HEK293T (cell line): ENCODE measurements at regions not wholly inside any gene's neighbourhood (a gene's known extent, or its start where the extent isn't known, plus 50 kb on each side); places are given as distances from the start of the nearest gene placed in this dataset.

Experiments used
- ARNT ChIP-seq: fragments of 450-650 bp; IDR thresholded peaks from 2 replicates; pipeline ENCODE4 v1.6.1; 2017; ENCODE audit warnings: mild to moderate bottlenecking
- BHLHE40 ChIP-seq: fragments of 450-650 bp; IDR thresholded peaks from 2 replicates; pipeline ENCODE4 v1.6.1; 2016; ENCODE audit warnings: mild to moderate bottlenecking, moderate library complexity, borderline replicate concordance
- ELF4 ChIP-seq: fragments of 450-650 bp; IDR thresholded peaks from 2 replicates; pipeline ENCODE4 v1.6.1; 2017; ENCODE audit warnings: antibody characterized with exemption
- FOXA1 ChIP-seq: fragments of 450-650 bp; IDR thresholded peaks from 2 replicates; pipeline ENCODE4 v1.6.1; 2016; ENCODE audit warnings: mild to moderate bottlenecking
- HDGF ChIP-seq: fragments of 450-650 bp; IDR thresholded peaks from 2 replicates; pipeline ENCODE4 v1.6.1; 2017; ENCODE audit warnings: antibody characterized with exemption, borderline replicate concordance

DNA sequence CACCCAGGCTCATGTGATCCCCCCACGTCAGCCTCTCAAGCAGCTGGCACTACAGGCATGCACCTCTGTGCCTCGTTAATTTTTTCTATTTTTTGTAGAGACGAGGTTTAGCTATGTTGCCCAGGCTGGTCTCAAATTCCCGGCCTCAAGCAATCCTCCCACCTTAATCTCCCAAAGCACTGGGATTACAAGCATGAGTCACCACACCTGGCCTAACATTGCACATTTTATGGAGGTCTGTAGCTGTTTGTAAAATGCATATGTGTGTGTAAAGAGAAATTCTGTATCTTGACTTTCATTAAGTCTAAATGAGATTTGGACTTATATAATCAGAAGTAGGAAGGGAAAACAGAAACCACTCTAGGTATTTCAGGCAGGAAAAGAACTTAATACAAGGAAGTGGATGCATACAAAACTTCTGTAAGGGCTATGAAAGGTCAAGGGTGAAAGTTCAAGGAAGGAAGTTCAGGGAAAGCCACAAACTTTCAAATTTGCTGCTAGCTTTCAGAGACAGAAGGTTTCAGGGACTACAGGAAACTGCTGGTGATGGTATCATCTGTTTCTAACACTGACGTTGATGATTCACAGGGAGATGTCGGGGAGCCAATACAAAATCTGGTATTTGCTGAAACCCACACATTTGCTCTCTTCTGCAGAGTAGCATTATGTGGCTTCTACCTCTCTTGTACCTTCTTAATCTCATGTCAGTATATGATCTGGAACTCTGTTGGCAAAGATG is 209.4 kb downstream of the PIK3R1 start:
- TF ChIP-seq ELF4 (no peak), ARNT (no peak), HDGF (no peak), FOXA1 (no peak), BHLHE40 (no peak)
